HFF-Myc (cell line): ENCODE measurements at regions not wholly inside any gene's neighbourhood (a gene's known extent, or its start where the extent isn't known, plus 50 kb on each side); places are given as distances from the start of the nearest gene placed in this dataset.

ENCODE experiments used
- DNase-seq: peaks from one replicate; pipeline ENCODE4 v3.0.0-alpha.2; 2011; ENCODE audit warnings: low read depth; ENCODE audit errors: extremely low read depth
- H3K4me3 ChIP-seq: replicated peaks from 2 replicates; pipeline ENCODE4 v1.5.1; 2011; ENCODE audit warnings: low read depth, mild to moderate bottlenecking, control low read depth, low read length
- TF ChIP-seq, protein P1 (sequence below): IDR thresholded peaks from 2 replicates; pipeline ENCODE4 v1.5.1; 2012; ENCODE audit warnings: mild to moderate bottlenecking, low read depth, low read length, control low read depth; ENCODE audit errors: missing control alignments

DNA sequence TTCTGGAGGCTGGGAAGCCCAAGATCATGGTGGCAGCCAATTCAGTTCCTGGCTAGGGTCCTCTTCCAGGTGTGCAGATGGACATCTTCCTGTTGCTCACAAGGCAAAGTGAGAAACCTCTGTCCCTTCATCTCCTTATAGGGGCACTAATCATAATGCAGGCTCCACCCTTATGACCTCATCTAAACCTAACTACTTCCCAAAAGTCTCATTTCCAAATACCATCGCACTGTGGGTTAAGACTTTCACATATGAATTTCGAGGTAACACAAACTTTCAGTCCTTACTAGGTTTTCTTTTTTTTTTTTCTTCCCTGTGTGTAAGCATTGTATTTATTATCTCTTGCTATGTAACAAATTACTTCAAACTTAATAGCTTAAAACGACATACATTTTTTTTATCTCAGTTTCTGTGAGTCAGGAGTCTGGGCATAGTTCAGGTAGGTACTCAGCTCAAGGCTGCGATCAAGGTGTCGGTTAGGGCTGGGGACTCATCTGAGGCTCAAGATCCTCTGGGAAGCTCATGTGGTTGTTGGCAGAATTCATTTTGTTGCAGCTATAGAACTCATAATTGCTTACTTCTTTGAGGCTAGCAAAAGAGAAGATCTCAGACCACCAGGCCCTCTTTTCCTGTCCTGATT is 204.7 kb upstream of the STK26 start:
- DNase-seq = no peak
- TF ChIP-seq, protein P1, sequence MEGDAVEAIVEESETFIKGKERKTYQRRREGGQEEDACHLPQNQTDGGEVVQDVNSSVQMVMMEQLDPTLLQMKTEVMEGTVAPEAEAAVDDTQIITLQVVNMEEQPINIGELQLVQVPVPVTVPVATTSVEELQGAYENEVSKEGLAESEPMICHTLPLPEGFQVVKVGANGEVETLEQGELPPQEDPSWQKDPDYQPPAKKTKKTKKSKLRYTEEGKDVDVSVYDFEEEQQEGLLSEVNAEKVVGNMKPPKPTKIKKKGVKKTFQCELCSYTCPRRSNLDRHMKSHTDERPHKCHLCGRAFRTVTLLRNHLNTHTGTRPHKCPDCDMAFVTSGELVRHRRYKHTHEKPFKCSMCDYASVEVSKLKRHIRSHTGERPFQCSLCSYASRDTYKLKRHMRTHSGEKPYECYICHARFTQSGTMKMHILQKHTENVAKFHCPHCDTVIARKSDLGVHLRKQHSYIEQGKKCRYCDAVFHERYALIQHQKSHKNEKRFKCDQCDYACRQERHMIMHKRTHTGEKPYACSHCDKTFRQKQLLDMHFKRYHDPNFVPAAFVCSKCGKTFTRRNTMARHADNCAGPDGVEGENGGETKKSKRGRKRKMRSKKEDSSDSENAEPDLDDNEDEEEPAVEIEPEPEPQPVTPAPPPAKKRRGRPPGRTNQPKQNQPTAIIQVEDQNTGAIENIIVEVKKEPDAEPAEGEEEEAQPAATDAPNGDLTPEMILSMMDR = no peak
- no peak overlapping the region for H3K4me3 ChIP-seq

DNA sequence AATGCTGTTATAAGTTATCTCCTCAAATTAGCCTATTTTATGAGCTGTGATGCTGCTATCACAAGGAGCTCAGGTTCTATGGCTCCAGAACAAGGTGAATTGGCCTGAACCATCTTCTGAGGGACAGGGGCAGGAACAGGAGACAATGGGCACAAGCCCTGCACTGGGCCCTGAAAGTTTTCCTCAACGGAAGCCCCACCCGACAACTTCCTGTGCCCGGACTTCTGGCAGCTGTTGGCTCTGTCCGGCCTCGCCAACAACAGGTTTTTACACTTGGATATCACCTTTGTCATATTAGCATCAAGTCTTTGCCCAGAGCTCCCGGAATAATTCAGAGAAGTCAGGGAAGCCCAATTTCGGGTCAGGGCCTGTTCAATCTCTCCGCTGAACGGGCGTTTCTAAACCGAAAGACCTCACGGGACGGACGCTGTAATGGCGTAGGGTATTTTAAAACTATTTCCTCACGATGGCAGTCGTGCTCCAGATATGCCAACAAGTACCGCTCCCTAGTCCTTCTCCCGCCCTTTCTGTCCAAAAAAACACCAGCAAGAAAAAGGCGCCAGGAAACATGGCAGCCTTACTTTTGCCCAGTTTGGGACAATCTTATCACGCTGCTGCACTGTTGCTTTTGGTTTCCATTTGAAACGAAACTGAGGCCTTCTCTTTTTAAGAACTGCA is 201.0 kb upstream of the STK26 start:
- no peak overlapping the region for H3K4me3 ChIP-seq
- DNase-seq = no peak
- TF ChIP-seq, protein P1 = no peak

DNA sequence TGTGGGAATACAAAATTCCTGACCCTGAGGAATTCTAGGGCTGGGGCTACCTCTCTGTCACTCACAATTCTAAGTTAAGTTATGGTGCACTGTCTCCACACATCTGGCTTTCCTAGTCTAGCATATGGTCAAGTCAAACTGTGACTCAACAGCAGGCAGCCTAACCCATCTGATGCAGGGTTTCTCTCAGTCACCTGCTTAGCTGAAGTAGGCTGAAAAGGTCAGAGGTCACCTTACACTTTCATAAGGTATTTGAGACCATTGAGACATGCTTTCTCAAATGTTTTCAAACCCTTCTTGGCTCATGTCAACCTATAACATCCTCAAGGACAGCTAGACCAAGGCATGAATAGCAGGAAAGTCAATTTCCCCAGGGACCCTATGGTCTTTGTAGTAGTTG is 196.5 kb upstream of the STK26 start:
- TF ChIP-seq, protein P1 = no peak
- DNase-seq = no peak
- no peak overlapping the region for H3K4me3 ChIP-seq

DNA sequence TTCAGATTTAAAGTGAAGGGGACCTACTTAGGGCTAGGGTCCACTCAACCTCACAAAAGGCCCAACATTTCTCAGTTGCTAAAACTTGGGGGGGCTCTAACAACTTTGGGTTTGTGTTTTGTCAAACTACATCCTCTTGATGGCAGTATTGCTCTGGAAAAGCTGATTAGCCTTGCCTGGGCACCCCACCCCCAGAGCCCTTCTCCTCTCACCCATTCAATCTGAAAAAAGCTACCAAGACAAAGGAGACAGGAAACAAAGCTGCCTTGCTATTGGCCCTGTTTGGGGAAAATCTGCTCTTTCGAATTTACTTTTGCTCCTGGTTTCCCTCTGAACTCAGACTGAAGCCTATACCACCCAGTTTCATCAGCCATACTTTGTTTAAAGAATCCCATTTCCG is 195.2 kb upstream of the STK26 start:
- no peak for DNase-seq
- TF ChIP-seq, protein P1 = no peak
- no peak overlapping the region for H3K4me3 ChIP-seq

DNA sequence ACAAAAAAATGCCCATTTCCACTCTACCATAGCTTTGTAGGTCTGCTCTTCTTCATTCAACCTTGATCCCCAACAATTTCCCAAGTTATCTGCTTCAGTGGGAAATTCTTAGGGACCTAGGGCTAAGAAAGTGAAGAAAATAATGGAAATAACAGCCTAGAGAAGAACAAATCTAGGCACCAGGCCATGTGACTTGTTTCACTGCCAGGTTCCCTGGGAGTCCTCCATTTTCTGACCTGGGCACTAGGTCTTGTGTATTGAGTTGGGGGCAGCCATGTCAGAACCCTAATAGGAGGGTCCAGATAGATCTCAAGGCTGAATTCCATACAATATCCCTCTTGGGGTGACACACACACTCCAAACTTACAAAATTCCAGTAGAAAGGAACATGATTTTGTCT is 194.6 kb upstream of the STK26 start:
- H3K4me3 ChIP-seq = no peak overlapping the region
- DNase-seq = no peak
- TF ChIP-seq, protein P1 = no peak

DNA sequence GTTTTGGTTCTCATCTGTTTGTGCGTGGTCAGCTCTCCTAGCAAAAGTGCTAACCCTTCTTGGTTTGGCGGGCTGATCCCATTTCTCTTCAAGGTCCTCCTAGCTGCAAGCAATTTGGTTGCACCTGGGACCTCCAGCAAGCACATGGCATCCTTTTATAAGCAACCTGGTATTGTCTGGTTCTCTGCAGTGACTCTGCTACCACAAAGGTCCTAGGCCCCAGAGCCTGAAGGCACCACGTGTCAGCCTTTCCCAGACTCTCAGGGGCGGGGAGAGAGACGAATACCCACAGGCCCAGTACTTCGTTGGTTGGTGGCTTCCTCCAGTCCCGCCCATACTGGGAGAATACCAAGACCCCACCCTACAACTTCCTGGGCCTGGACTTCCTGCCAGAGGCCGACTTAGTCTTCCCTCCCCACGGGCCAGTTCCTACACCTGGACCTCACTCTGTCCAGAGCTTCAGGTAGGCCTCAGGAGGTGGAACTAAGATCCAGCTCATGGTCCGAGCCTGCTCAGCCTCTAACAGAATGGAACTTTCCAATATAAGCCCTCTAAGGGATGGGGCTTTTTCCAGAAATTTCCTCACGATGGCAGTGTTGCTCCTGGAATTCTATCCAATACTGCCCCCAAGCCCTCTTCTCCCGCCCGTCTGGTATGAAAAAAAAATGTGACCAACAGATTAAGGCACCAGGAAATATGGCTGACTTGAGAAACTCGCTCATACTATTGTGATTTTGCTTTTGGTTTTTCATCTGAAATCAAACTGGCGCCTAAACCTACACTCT is 192.5 kb upstream of the STK26 start:
- no peak overlapping the region for H3K4me3 ChIP-seq
- DNase-seq = no peak
- TF ChIP-seq, protein P1 = no peak
